Activated naive CD4-positive, alpha-beta T cell treated with Interleukin-2 at 50 U/mL for 16 hours (primary cell): ENCODE measurements at regions not wholly inside any gene's neighbourhood (a gene's known extent, or its start where the extent isn't known, plus 50 kb on each side); places are given as distances from the start of the nearest gene placed in this dataset.

Source experiments
- DNase-seq: peaks from one replicate; pipeline ENCODE4 v3.0.0-alpha.2; 2020

- DNase-seq: no peak
Measured at GRCh38 chr17:79500745-79501618, 109.9 kb downstream of the RBFOX3 start.

GRCh38 chr17:79498854-79499253, 112.0 kb downstream of the RBFOX3 start:
- no peak for DNase-seq

GRCh38 chr17:79497777-79498348, 113.0 kb downstream of the RBFOX3 start:
- no peak for DNase-seq

GRCh38 chr17:79496422-79497005, 114.3 kb downstream of the RBFOX3 start:
- DNase-seq: no peak

- no peak for DNase-seq
Measured at GRCh38 chr17:79495665-79496064, 115.2 kb downstream of the RBFOX3 start.

- no peak for DNase-seq
Measured at GRCh38 chr17:79491006-79491405, 119.8 kb downstream of the RBFOX3 start.

- DNase-seq: no peak
Measured at GRCh38 chr17:79490530-79490929, 120.3 kb downstream of the RBFOX3 start.

GRCh38 chr17:79487149-79487548, 123.7 kb downstream of the RBFOX3 start:
- DNase-seq: no peak

GRCh38 chr17:79485991-79486390, 124.9 kb downstream of the RBFOX3 start:
- no peak for DNase-seq

GRCh38 chr17:79485419-79485985, 125.3 kb downstream of the RBFOX3 start:
- no peak for DNase-seq

GRCh38 chr17:79484600-79485418, 126.0 kb downstream of the RBFOX3 start:
- DNase-seq: no peak

- DNase-seq: no peak
Measured at GRCh38 chr17:79483842-79484241, 127.0 kb downstream of the RBFOX3 start.

GRCh38 chr17:79482727-79483521, 127.9 kb downstream of the RBFOX3 start:
- DNase-seq: no peak

GRCh38 chr17:79479876-79480275, 131.0 kb downstream of the RBFOX3 start:
- DNase-seq: no peak

- no peak for DNase-seq
Measured at GRCh38 chr17:79478841-79479240, 132.0 kb downstream of the RBFOX3 start.

GRCh38 chr17:79478051-79478461, 132.8 kb downstream of the RBFOX3 start:
- DNase-seq: no peak

GRCh38 chr17:79476074-79476652, 134.7 kb downstream of the RBFOX3 start:
- no peak for DNase-seq

- no peak for DNase-seq
Measured at GRCh38 chr17:79473876-79474440, 136.9 kb downstream of the RBFOX3 start.

GRCh38 chr17:79473111-79473875, 137.6 kb downstream of the RBFOX3 start:
- DNase-seq: no peak

GRCh38 chr17:79470754-79471153, 140.1 kb downstream of the RBFOX3 start:
- DNase-seq: no peak
